Adrenal gland (tissue), 9 donors: ENCODE measurements at regions not wholly inside any gene's neighbourhood (a gene's known extent, or its start where the extent isn't known, plus 50 kb on each side); places are given as distances from the start of the nearest gene placed in this dataset.

Source experiments
- DNase-seq, 7 donors: peaks; one replicate each; pipeline ENCODE4 v3.0.0-alpha.2; 2019 to 2020
- H3K27ac ChIP-seq, 5 donors: fragments of 200-600 bp; sonication (generic) in 4 of 5; 1 replicate in 3 of 5; 2 replicates in 2 of 5; pipeline versions ENCODE4 v1.5.1 to v1.8.0; 2016 to 2020; ENCODE audit warnings: mild to moderate bottlenecking in 1 of 5
- H3K27me3 ChIP-seq: fragments of 200-600 bp; 2 replicates; pipeline ENCODE4 v1.8.0; 2021
- H3K36me3 ChIP-seq, 2 donors: fragments of 200-600 bp; replicated peaks in 1 of 2; 1 replicate in 1 of 2; 2 replicates in 1 of 2; pipeline versions ENCODE4 v1.5.1 to v1.8.0; 2018 to 2022
- H3K4me1 ChIP-seq, 2 donors: fragments of 200-600 bp; replicated peaks in 1 of 2; 1 replicate in 1 of 2; 2 replicates in 1 of 2; pipeline versions ENCODE4 v1.5.1 to v1.8.0; 2018 to 2021
- H3K4me3 ChIP-seq, 4 donors: fragments of 200-600 bp; sonication (generic) in 3 of 4; one replicate each; pipeline ENCODE4 v1.5.1; 2016 to 2018
- H3K9me3 ChIP-seq, 3 donors: fragments of 200-600 bp; sonication (generic) in 1 of 3; replicated peaks in 1 of 3; 1 replicate in 2 of 3; 2 replicates in 1 of 3; pipeline versions ENCODE4 v1.5.1 to v1.8.0; 2016 to 2021
- POLR2A ChIP-seq, 2 donors: fragments of 450-650 bp; IDR thresholded peaks; one replicate each; pipeline ENCODE4 v1.6.1; 2017; ENCODE audit warnings: antibody characterized with exemption in 2 of 2, mild to moderate bottlenecking in 2 of 2, moderate library complexity in 1 of 2
- WGBS, 4 donors: extraction: QIAGEN DNeasy Blood & Tissue Kit in 2 of 4; methylation state at CpG; one replicate each; pipeline versions ENCODE4 v1.1.5 to v1.1.7; 2013 to 2017; 5-methylcytosine and 5-hydroxymethylcytosine counted together
- intact Hi-C, 2 donors: fragments of 100-400 bp; cut with DNase I; formaldehyde crosslinking; loops; one replicate each; pipeline versions ENCODE4 v1.14.1 to v1.15.0; 2022 to 2023
- TF ChIP-seq, protein P1 (sequence below), 6 experiments: fragments of 450-650 bp in 4 of 6; fragments of 200-600 bp in 2 of 6; sonication (generic) in 1 of 6; IDR thresholded peaks; 1 replicate in 5 of 6; 2 replicates in 1 of 6; pipeline versions ENCODE4 v1.5.1 to v1.8.0; 2016 to 2021; ENCODE audit warnings: antibody characterized with exemption in 6 of 6, mild to moderate bottlenecking in 2 of 6, moderate library complexity in 1 of 6
- donor health status: healthy with polysubstance abuse.
- donor health status: Bipolar disorder and iron deficiency.
- donor health status: DM: yes; HTN: yes; CAD: no.
- donor health status: DM: no; HTN: no; CAD: no.
- donor health status: DM: no; HTN: no; CAD: no.

DNA sequence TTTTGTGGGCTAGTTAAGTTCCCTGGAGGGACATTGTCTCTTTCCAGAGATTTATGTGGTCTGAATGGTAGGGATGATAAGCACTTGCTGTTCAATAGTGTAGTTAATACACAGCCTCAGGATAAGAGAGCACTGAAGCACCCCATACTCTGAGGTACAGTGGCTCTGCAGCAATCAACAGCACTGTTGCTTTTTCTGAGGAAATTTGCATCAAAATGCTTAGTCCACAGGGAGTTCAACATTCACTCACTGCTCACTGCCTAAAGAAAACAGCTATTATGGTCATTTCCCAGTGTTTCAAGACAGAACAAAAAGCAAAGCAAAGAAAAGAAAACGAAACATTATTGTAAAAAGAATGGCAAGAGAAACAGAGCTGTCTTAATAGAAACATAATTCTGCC, 441.9 kb downstream of the PLOD2 start:
- Histone ChIP-seq H3K4me3 (no peak overlapping the region), H3K4me1 (no peaks in the 10 kb centered on the region), H3K36me3 (no peaks in the 10 kb centered on the region), H3K27me3 (no peaks in the 10 kb centered on the region), H3K9me3 (no peaks in the 10 kb centered on the region), H3K27ac (no peak overlapping the region)
- TF ChIP-seq POLR2A (IDR thresholded peaks at IDR 0.05): no peak
- TF ChIP-seq, protein P1, sequence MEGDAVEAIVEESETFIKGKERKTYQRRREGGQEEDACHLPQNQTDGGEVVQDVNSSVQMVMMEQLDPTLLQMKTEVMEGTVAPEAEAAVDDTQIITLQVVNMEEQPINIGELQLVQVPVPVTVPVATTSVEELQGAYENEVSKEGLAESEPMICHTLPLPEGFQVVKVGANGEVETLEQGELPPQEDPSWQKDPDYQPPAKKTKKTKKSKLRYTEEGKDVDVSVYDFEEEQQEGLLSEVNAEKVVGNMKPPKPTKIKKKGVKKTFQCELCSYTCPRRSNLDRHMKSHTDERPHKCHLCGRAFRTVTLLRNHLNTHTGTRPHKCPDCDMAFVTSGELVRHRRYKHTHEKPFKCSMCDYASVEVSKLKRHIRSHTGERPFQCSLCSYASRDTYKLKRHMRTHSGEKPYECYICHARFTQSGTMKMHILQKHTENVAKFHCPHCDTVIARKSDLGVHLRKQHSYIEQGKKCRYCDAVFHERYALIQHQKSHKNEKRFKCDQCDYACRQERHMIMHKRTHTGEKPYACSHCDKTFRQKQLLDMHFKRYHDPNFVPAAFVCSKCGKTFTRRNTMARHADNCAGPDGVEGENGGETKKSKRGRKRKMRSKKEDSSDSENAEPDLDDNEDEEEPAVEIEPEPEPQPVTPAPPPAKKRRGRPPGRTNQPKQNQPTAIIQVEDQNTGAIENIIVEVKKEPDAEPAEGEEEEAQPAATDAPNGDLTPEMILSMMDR (IDR thresholded peaks at IDR 0.05): no peak
- no peak for DNase-seq
- intact Hi-C loops: no loop called here
- 56 to 71% (median 63%) methylated on average over 1 of the region's 1 CpG for WGBS, 4 donors

DNA sequence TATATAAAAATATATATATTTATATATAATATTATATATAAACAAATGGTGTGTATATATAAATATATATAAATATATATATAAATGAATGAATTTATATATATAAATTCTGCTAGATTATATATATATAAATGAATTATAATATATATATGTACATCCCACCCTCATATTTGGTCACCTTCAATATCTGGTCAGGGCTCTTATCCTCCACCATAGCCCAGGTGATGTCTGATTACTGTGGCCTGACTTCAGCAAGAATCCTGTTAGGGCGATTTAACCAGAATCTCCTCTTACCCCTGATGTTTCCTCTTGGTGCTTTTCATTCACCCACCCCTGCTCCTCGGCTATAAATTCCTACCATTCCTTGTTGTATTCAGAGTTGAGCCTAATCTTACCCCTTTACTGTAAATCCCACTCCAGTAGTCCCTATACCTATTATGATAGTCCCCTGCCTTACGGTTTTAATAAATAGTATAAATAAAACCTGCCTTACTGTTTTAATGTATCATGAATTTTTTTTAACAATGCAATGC, 439.6 kb downstream of the PLOD2 start:
- no peaks in the 10 kb centered on the region for H3K27me3 ChIP-seq
- no peaks in the 10 kb centered on the region for H3K4me1 ChIP-seq
- H3K9me3 ChIP-seq: no peaks in the 10 kb centered on the region
- H3K36me3 ChIP-seq: no peaks in the 10 kb centered on the region
- intact Hi-C loops: no loop called here
- H3K27ac ChIP-seq: no peak overlapping the region
- 86 to 94% (median 90%) methylated on average over 3 of the region's 3 CpGs for WGBS, 4 donors
- no peak for DNase-seq
- H3K4me3 ChIP-seq: no peak overlapping the region
- TF ChIP-seq, protein P1 (IDR thresholded peaks at IDR 0.05): no peak
- TF ChIP-seq POLR2A (IDR thresholded peaks at IDR 0.05): no peak

DNA sequence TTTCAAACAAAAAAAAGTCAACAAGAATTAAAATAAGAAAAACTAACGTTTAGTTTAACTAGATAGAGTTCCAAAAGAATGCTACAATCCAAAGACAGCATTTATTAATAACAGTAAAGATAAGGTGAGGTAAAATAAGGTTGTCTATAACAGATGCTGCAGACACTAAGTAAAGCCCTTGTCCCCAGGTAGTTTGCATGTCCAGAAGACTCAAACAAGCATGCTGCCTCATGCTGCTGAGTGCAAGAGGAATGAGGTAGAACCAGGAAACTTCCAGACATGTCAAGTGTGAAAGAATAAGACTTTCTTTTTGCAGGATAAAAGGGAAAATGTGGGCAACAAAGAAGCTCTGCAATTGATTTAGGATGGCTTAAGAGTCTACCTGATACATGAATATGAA, 439.2 kb downstream of the PLOD2 start:
- Histone ChIP-seq H3K36me3 (no peaks in the 10 kb centered on the region), H3K9me3 (no peaks in the 10 kb centered on the region), H3K27me3 (no peaks in the 10 kb centered on the region), H3K27ac (no peak overlapping the region), H3K4me3 (no peak overlapping the region), H3K4me1 (no peaks in the 10 kb centered on the region)
- WGBS, 4 donors: 55 to 64% (median 61%) methylated on average over 1 of the region's 1 CpG
- no peak for DNase-seq
- intact Hi-C loops: no loop called here
- TF ChIP-seq, protein P1 (IDR thresholded peaks at IDR 0.05): no peak

DNA sequence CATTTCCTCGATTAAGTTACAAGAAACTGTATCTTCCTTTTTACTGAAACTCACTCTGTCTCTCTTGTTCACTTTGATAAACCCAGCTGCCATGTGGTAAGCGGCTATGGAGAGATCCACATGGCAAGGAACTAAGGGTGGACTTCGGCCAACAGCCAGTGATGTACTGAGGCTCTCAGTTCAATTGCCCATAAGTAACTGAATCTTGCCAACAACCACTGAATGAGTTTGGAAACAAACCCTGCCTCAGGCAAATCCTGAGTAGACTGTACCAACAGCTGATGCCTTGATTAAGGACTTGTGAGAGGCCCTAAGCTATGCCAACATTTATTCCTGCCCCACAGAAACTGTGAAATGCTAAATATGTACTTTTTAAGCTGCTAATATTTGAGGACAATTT, 433.5 kb downstream of the PLOD2 start:
- no peaks in the 10 kb centered on the region for H3K9me3 ChIP-seq
- H3K4me3 ChIP-seq: no peak overlapping the region
- H3K36me3 ChIP-seq: no peaks in the 10 kb centered on the region
- intact Hi-C loops: no loop called here
- WGBS, 4 donors: 80 to 92% (median 85%) methylated on average over 3 of the region's 3 CpGs
- no peaks in the 10 kb centered on the region for H3K27me3 ChIP-seq
- no peak overlapping the region for H3K27ac ChIP-seq
- TF ChIP-seq POLR2A (IDR thresholded peaks at IDR 0.05): no peak
- TF ChIP-seq, protein P1 (IDR thresholded peaks at IDR 0.05): no peak
- H3K4me1 ChIP-seq: no peaks in the 10 kb centered on the region
- no peak for DNase-seq
